Right forelimb (tissue), 1 donor: ENCODE measurements at regions not wholly inside any gene's neighbourhood (a gene's known extent, or its start where the extent isn't known, plus 50 kb on each side); places are given as distances from the start of the nearest gene placed in this dataset.

Experiments
- DNase-seq: peaks from one replicate; pipeline ENCODE4 v3.0.0-alpha.2; 2018

GRCh38 chr3:117133066-117133465, 423.5 kb downstream of the TUSC7 start:
- DNase-seq, result no peak

GRCh38 chr3:117135207-117135606, 425.6 kb downstream of the TUSC7 start:
- DNase-seq, result no peak

- no peak for DNase-seq
These were observed 426.4 kb downstream of the TUSC7 start for GRCh38 chr3:117136003-117136402.

- no peak for DNase-seq
These were observed 427.5 kb downstream of the TUSC7 start for GRCh38 chr3:117137065-117137464.

GRCh38 chr3:117139681-117140080, 430.1 kb downstream of the TUSC7 start:
- no peak for DNase-seq

GRCh38 chr3:117141812-117142211, 432.2 kb downstream of the TUSC7 start:
- DNase-seq, result no peak

- DNase-seq, result no peak
These were observed 435.3 kb downstream of the TUSC7 start for GRCh38 chr3:117144853-117145252.

- no peak for DNase-seq
These were observed 436.1 kb downstream of the TUSC7 start for GRCh38 chr3:117145677-117146076.

- DNase-seq, result no peak
These were observed 437.0 kb downstream of the TUSC7 start for GRCh38 chr3:117146571-117146970.

GRCh38 chr3:117149584-117149983, 440.0 kb downstream of the TUSC7 start:
- DNase-seq, result no peak

- no peak for DNase-seq
These were observed 441.0 kb downstream of the TUSC7 start for GRCh38 chr3:117150628-117151027.

- no peak for DNase-seq
These were observed 450.6 kb downstream of the TUSC7 start for GRCh38 chr3:117160176-117160575.

GRCh38 chr3:117161816-117162215, 452.2 kb downstream of the TUSC7 start:
- DNase-seq, result no peak

GRCh38 chr3:117165176-117165575, 455.6 kb downstream of the TUSC7 start:
- no peak for DNase-seq

- DNase-seq, result no peak
These were observed 456.0 kb downstream of the TUSC7 start for GRCh38 chr3:117165601-117166051.

GRCh38 chr3:117168896-117169295, 459.3 kb downstream of the TUSC7 start:
- DNase-seq, result no peak

GRCh38 chr3:117170094-117170493, 460.5 kb downstream of the TUSC7 start:
- DNase-seq, result no peak

GRCh38 chr3:117171124-117171523, 461.5 kb downstream of the TUSC7 start:
- DNase-seq, result no peak

GRCh38 chr3:117172426-117172825, 462.8 kb downstream of the TUSC7 start:
- DNase-seq, result no peak

- no peak for DNase-seq
These were observed 471.6 kb downstream of the TUSC7 start for GRCh38 chr3:117181222-117181621.

GRCh38 chr3:117184574-117184973, 475.0 kb downstream of the TUSC7 start:
- DNase-seq, result no peak

GRCh38 chr3:117191245-117191644, 481.7 kb downstream of the TUSC7 start:
- DNase-seq, result no peak

- no peak for DNase-seq
These were observed 483.3 kb downstream of the TUSC7 start for GRCh38 chr3:117192888-117193287.

GRCh38 chr3:117193390-117193789, 483.8 kb downstream of the TUSC7 start:
- no peak for DNase-seq

GRCh38 chr3:117195034-117195433, 485.5 kb downstream of the TUSC7 start:
- DNase-seq, result no peak

- no peak for DNase-seq
These were observed 491.4 kb downstream of the TUSC7 start for GRCh38 chr3:117200962-117201361.
